GM18507 (cell line): ENCODE measurements at regions not wholly inside any gene's neighbourhood (a gene's known extent, or its start where the extent isn't known, plus 50 kb on each side); places are given as distances from the start of the nearest gene placed in this dataset.
"Not testable (repeated sequence)": the region's sequence is repeated elsewhere in the genome, so short reads cannot be mapped to it uniquely, and the experiment has no call there.

Source experiments
- DNase-seq: peaks from one replicate; pipeline ENCODE4 v3.0.0; 2011; ENCODE audit warnings: low read depth; ENCODE audit not compliant: insufficient read length; ENCODE audit errors: extremely low spot score
- FAIRE-seq: peaks from 2 replicates; lab custom pipeline; 2011; peaks lifted over from hg19 to GRCh38; lab: Jason Lieb, UNC

GRCh38 chr15:70241561-70242320 is 144.0 kb upstream of the TLE3 start:
- FAIRE-seq (no peak), DNase-seq (no peak)

GRCh38 chr15:70240820-70241430 is 143.2 kb upstream of the TLE3 start:
- no peak for DNase-seq
- FAIRE-seq: no peak

- FAIRE-seq: peak; percentile 90
- DNase-seq: no peak
Measured at GRCh38 chr15:70240082-70240481, 142.4 kb upstream of the TLE3 start.

GRCh38 chr15:70238917-70239316 is 141.2 kb upstream of the TLE3 start:
- DNase-seq (no peak), FAIRE-seq (no peak)

GRCh38 chr15:70237626-70238025 is 139.9 kb upstream of the TLE3 start:
- DNase-seq: no peak
- FAIRE-seq: no peak

- no peak for FAIRE-seq
- DNase-seq: no peak
Measured at GRCh38 chr15:70236341-70237086, 138.8 kb upstream of the TLE3 start.

GRCh38 chr15:70235347-70235746 is 137.6 kb upstream of the TLE3 start:
- FAIRE-seq (no peak), DNase-seq (no peak)

GRCh38 chr15:70234256-70234905 is 136.7 kb upstream of the TLE3 start:
- DNase-seq (no peak), FAIRE-seq (no peak)

- no peak for DNase-seq
- no peak for FAIRE-seq
Measured at GRCh38 chr15:70231484-70231883, 133.8 kb upstream of the TLE3 start.

GRCh38 chr15:70227918-70228317 is 130.2 kb upstream of the TLE3 start:
- not testable (repeated sequence) for FAIRE-seq, DNase-seq

GRCh38 chr15:70227147-70227546 is 129.4 kb upstream of the TLE3 start:
- DNase-seq: no peak
- no peak for FAIRE-seq

- FAIRE-seq: no peak
- DNase-seq: no peak
Measured at GRCh38 chr15:70226337-70226980, 128.7 kb upstream of the TLE3 start.

- DNase-seq (no peak), FAIRE-seq (no peak)
Measured at GRCh38 chr15:70225416-70225815, 127.7 kb upstream of the TLE3 start.

- FAIRE-seq: no peak
- DNase-seq: no peak
Measured at GRCh38 chr15:70222606-70223005, 124.9 kb upstream of the TLE3 start.

GRCh38 chr15:70220490-70221096 is 122.9 kb upstream of the TLE3 start:
- no peak for FAIRE-seq
- no peak for DNase-seq

GRCh38 chr15:70219966-70220365 is 122.2 kb upstream of the TLE3 start:
- no peak for FAIRE-seq
- DNase-seq: no peak

- DNase-seq (no peak), FAIRE-seq (no peak)
Measured at GRCh38 chr15:70219256-70219895, 121.7 kb upstream of the TLE3 start.

GRCh38 chr15:70217226-70218160 is 119.8 kb upstream of the TLE3 start:
- DNase-seq (no peak), FAIRE-seq (no peak)
